ENCODE measurements at regions not wholly inside any gene's neighbourhood (a gene's known extent, or its start where the extent isn't known, plus 50 kb on each side); places are given as distances from the start of the nearest gene placed in this dataset.

GRCh38 chr1:70767377-70767776 lies 280.2 kb downstream of the PTGER3 start:
- Histone ChIP-seq H2AFZ (ENCODE audit: low read length) (no peak overlapping the region), H3K9me3 (ENCODE audit: low read length) (peaks cover 13% of the 10 kb centered on the region; the same call in 1 of the 2 replicates), H3K79me2 (ENCODE audit: insufficient read depth, low read length) (no peaks in the 10 kb centered on the region), H3K36me3 (replicated peaks in 1 of 2; ENCODE audit: control insufficient read depth in 1 of 2, insufficient read depth in 2 of 2, low read length in 2 of 2) (no peaks in the 10 kb centered on the region), H4K20me1 (ENCODE audit: insufficient read depth, low read length) (no peaks in the 10 kb centered on the region), H3K27ac (ENCODE audit: extremely low read length, insufficient read depth, low read length) (no peak overlapping the region), H3K9ac (ENCODE audit: insufficient read depth, low read depth, low read length) (no peak overlapping the region), H3K27me3 (ENCODE audit: control insufficient read depth in 1 of 2, insufficient read depth in 2 of 2, low read length in 2 of 2) (no peaks in the 10 kb centered on the region), H3K4me2 (ENCODE audit: low read depth, low read length) (no peak overlapping the region), H3K4me3 (replicated peaks in 1 of 3; ENCODE audit: insufficient read depth in 1 of 3, low read depth in 2 of 3, low read length in 3 of 3) (no peak overlapping the region), H3K4me1 (ENCODE audit: insufficient read depth, low read length) (no peaks in the 10 kb centered on the region)
- intact Hi-C loops (cut with micrococcal nuclease; ENCODE audit: unreplicated experiment), result no loop called here
- TF ChIP-seq RBM22 (optimal IDR thresholded peaks at IDR 0.05; ENCODE audit: low read length) (no peak), JARID2 (CRISPR knock-in tag; IDR thresholded peaks at IDR 0.05; ENCODE audit: insufficient replicate concordance) (no peak), ETS1 (CRISPR knock-in tag; IDR thresholded peaks at IDR 0.05) (no peak), HOXD1 (CRISPR knock-in tag; IDR thresholded peaks at IDR 0.05) (no peak), POLR2AphosphoS2 (IDR thresholded peaks at IDR 0.05; ENCODE audit: low read depth, low read length) (no peak)
- in situ Hi-C loops (cut with HindIII; ENCODE audit: extremely low pct_ligation_motif_present, low pct_unique_long_range_greater_than_20kb), result no loop called here
- no TSS peak for BruUV-seq (replicated peaks)
- DNase-seq (ENCODE audit: low spot score) (no peak), ATAC-seq (no peak), FAIRE-seq (no peak)
- POLR2A ChIA-PET, result no interaction called here
- CTCF ChIA-PET (ENCODE audit: low intra/inter-chr PET ratio, low total read pairs), result no interaction called here

GRCh38 chr1:70768216-70768615 lies 279.4 kb downstream of the PTGER3 start:
- WGBS (ENCODE audit: low lambda C conversion rate), result 3% methylated on average over 1 of the region's 1 CpG
- no peak for TF ChIP-seq ZFP1 (CRISPR knock-in tag; IDR thresholded peaks at IDR 0.05)
- TF ChIP-seq KLF15 (CRISPR knock-in tag; IDR thresholded peaks at IDR 0.05; ENCODE audit: borderline replicate concordance), result no peak
- TF ChIP-seq PCBP1 (IDR thresholded peaks at IDR 0.05; ENCODE audit: borderline replicate concordance, low read depth, low read length), result no peak
- no peak for TF ChIP-seq ZNF672 (CRISPR knock-in tag; IDR thresholded peaks at IDR 0.05)
- no peaks in the 10 kb centered on the region for H3K79me2 ChIP-seq (ENCODE audit: insufficient read depth, low read length)
- H3K4me2 ChIP-seq (ENCODE audit: low read depth, low read length), result no peak overlapping the region
- peaks cover 13% of the 10 kb centered on the region; the same call in 1 of the 2 replicates for H3K9me3 ChIP-seq (ENCODE audit: low read length)
- in situ Hi-C loops (cut with HindIII; ENCODE audit: extremely low pct_ligation_motif_present, low pct_unique_long_range_greater_than_20kb) (no loop called here), intact Hi-C loops (cut with micrococcal nuclease; ENCODE audit: unreplicated experiment) (no loop called here)
- FAIRE-seq, result no peak
- no peaks in the 10 kb centered on the region for H3K36me3 ChIP-seq (replicated peaks in 1 of 2; ENCODE audit: control insufficient read depth in 1 of 2, insufficient read depth in 2 of 2, low read length in 2 of 2)
- H3K4me3 ChIP-seq (replicated peaks in 1 of 3; ENCODE audit: insufficient read depth in 1 of 3, low read depth in 2 of 3, low read length in 3 of 3), result no peak overlapping the region
- H3K27me3 ChIP-seq (ENCODE audit: control insufficient read depth in 1 of 2, insufficient read depth in 2 of 2, low read length in 2 of 2), result no peaks in the 10 kb centered on the region
- POLR2A ChIA-PET, result no interaction called here
- BruUV-seq (replicated peaks), result no TSS peak
- H3K4me1 ChIP-seq (ENCODE audit: insufficient read depth, low read length), result no peaks in the 10 kb centered on the region
- no peak overlapping the region for H3K9ac ChIP-seq (ENCODE audit: insufficient read depth, low read depth, low read length)
- CTCF ChIA-PET (ENCODE audit: low intra/inter-chr PET ratio, low total read pairs), result no interaction called here
- ATAC-seq, result no peak
- no peaks in the 10 kb centered on the region for H4K20me1 ChIP-seq (ENCODE audit: insufficient read depth, low read length)
- no peak for DNase-seq (ENCODE audit: low spot score)
- H3K27ac ChIP-seq (ENCODE audit: extremely low read length, insufficient read depth, low read length), result no peak overlapping the region
- H2AFZ ChIP-seq (ENCODE audit: low read length), result no peak overlapping the region
